Liver (tissue), 8 donors: ENCODE measurements at regions not wholly inside any gene's neighbourhood (a gene's known extent, or its start where the extent isn't known, plus 50 kb on each side); places are given as distances from the start of the nearest gene placed in this dataset.

Experiments used
- DNase-seq: peaks from one replicate; pipeline ENCODE4 v3.0.0-alpha.2; 2017; ENCODE audit warnings: low spot score
- H3K27ac ChIP-seq, 2 donors: one replicate each; pipeline ENCODE4 v1.7.0; 2013; ENCODE audit warnings: inconsistent platforms in 2 of 2, low read length in 2 of 2, control low read depth in 1 of 2, low read depth in 1 of 2, mild to moderate bottlenecking in 1 of 2
- H3K27me3 ChIP-seq, 4 donors: one replicate each; pipeline versions ENCODE4 v1.6.1 to v1.7.0; 2013; ENCODE audit warnings: low read length in 3 of 4, inconsistent platforms in 1 of 4, mild to moderate bottlenecking in 1 of 4, moderate library complexity in 1 of 4; ENCODE audit not compliant: control insufficient read depth in 4 of 4, insufficient read depth in 4 of 4
- H3K36me3 ChIP-seq, 4 donors: one replicate each; pipeline versions ENCODE4 v1.6.1 to v1.7.0; 2013; ENCODE audit warnings: low read length in 3 of 4, mild to moderate bottlenecking in 3 of 4, low read depth in 1 of 4, moderate library complexity in 1 of 4; ENCODE audit not compliant: control insufficient read depth in 4 of 4, insufficient read depth in 3 of 4
- H3K4me1 ChIP-seq, 4 donors: one replicate each; pipeline versions ENCODE4 v1.6.1 to v1.7.0; 2013; ENCODE audit warnings: low read length in 3 of 4, mild to moderate bottlenecking in 3 of 4, moderate library complexity in 1 of 4; ENCODE audit not compliant: control insufficient read depth in 4 of 4, insufficient read depth in 4 of 4
- H3K4me3 ChIP-seq, 3 donors: one replicate each; pipeline versions ENCODE4 v1.6.1 to v1.7.0; 2013; ENCODE audit warnings: low read length in 3 of 3, control low read depth in 1 of 3, low read depth in 1 of 3, mild to moderate bottlenecking in 1 of 3
- H3K9ac ChIP-seq, 2 donors: one replicate each; pipeline ENCODE4 v1.7.0; 2013; ENCODE audit warnings: low read length in 2 of 2, mild to moderate bottlenecking in 2 of 2, moderate library complexity in 2 of 2, control low read depth in 1 of 2, low read depth in 1 of 2
- H3K9me3 ChIP-seq, 4 donors: one replicate each; pipeline versions ENCODE4 v1.6.1 to v1.7.0; 2013; ENCODE audit warnings: low read length in 3 of 4; ENCODE audit not compliant: control insufficient read depth in 4 of 4
- CTCF ChIP-seq: fragments of 150-350 bp; IDR thresholded peaks from 2 replicates; pipeline ENCODE4 v1.5.1; 2017; ENCODE audit warnings: improper control_type of control experiment, low read depth, low read length; ENCODE audit not compliant: missing input control
- EGR1 ChIP-seq, 2 donors: IDR thresholded peaks; 2 replicates each; pipeline ENCODE4 v1.6.1; 2016 to 2018; ENCODE audit warnings: antibody characterized with exemption in 2 of 2, low read depth in 2 of 2
- FOXA1 ChIP-seq: IDR thresholded peaks from 2 replicates; pipeline ENCODE4 v1.6.1; 2016; ENCODE audit warnings: antibody characterized with exemption
- GABPA ChIP-seq, 2 donors: IDR thresholded peaks in 1 of 2; conservative IDR thresholded peaks in 1 of 2; 2 replicates each; pipeline ENCODE4 v1.6.1; 2016; ENCODE audit warnings: antibody characterized with exemption in 2 of 2, mild to moderate bottlenecking in 1 of 2, moderate library complexity in 1 of 2
- HNF4A ChIP-seq, 2 donors: conservative IDR thresholded peaks; 2 replicates each; pipeline ENCODE4 v1.6.1; 2016; ENCODE audit warnings: antibody characterized with exemption in 2 of 2, mild to moderate bottlenecking in 2 of 2
- JUND ChIP-seq, 2 donors: IDR thresholded peaks; 2 replicates each; pipeline ENCODE4 v1.6.1; 2016; ENCODE audit warnings: antibody characterized with exemption in 2 of 2
- MAX ChIP-seq: IDR thresholded peaks from 2 replicates; pipeline ENCODE4 v1.6.1; 2016; ENCODE audit warnings: antibody characterized with exemption
- RAD21 ChIP-seq, 2 donors: IDR thresholded peaks; 2 replicates each; pipeline ENCODE4 v1.6.1; 2016; ENCODE audit warnings: antibody characterized with exemption in 2 of 2, mild to moderate bottlenecking in 2 of 2
- REST ChIP-seq: IDR thresholded peaks from 2 replicates; pipeline ENCODE4 v1.6.1; 2016; ENCODE audit warnings: antibody characterized with exemption, mild to moderate bottlenecking
- RXRA ChIP-seq, 2 donors: IDR thresholded peaks; 2 replicates each; pipeline ENCODE4 v1.6.1; 2017 to 2018; ENCODE audit warnings: antibody characterized with exemption in 2 of 2, mild to moderate bottlenecking in 1 of 2
- SP1 ChIP-seq: IDR thresholded peaks from 2 replicates; pipeline ENCODE4 v1.6.1; 2018; ENCODE audit warnings: antibody characterized with exemption, mild to moderate bottlenecking
- TAF1 ChIP-seq: conservative IDR thresholded peaks from 2 replicates; pipeline ENCODE4 v1.6.1; 2016; ENCODE audit warnings: antibody characterized with exemption, mild to moderate bottlenecking
- YY1 ChIP-seq: IDR thresholded peaks from 2 replicates; pipeline ENCODE4 v1.6.1; 2016; ENCODE audit warnings: antibody characterized with exemption, mild to moderate bottlenecking
- WGBS: extraction: QIAGEN DNeasy Blood & Tissue Kit; methylation state at CpG from one replicate; pipeline ENCODE4 v1.1.7; 2013; 5-methylcytosine and 5-hydroxymethylcytosine counted together
- TF ChIP-seq, protein P1 (sequence below): IDR thresholded peaks from 2 replicates; pipeline ENCODE4 v1.6.1; 2016; ENCODE audit warnings: antibody characterized with exemption
- donor health status: healthy.
- donor health status: healthy.
- donor health status: healthy.
- donor health status: healthy.
- donor health status: healthy.

- no peak for DNase-seq
- H3K4me3 ChIP-seq: no peak overlapping the region
- H3K4me1 ChIP-seq: no peaks in the 10 kb centered on the region
- H3K36me3 ChIP-seq: no peaks in the 10 kb centered on the region
- TF ChIP-seq, protein P1, sequence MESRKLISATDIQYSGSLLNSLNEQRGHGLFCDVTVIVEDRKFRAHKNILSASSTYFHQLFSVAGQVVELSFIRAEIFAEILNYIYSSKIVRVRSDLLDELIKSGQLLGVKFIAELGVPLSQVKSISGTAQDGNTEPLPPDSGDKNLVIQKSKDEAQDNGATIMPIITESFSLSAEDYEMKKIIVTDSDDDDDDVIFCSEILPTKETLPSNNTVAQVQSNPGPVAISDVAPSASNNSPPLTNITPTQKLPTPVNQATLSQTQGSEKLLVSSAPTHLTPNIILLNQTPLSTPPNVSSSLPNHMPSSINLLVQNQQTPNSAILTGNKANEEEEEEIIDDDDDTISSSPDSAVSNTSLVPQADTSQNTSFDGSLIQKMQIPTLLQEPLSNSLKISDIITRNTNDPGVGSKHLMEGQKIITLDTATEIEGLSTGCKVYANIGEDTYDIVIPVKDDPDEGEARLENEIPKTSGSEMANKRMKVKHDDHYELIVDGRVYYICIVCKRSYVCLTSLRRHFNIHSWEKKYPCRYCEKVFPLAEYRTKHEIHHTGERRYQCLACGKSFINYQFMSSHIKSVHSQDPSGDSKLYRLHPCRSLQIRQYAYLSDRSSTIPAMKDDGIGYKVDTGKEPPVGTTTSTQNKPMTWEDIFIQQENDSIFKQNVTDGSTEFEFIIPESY: no peak
- TF ChIP-seq RAD21 (IDR thresholded peaks at IDR 0.05) (no peak), RXRA (IDR thresholded peaks at IDR 0.05) (no peak)
- 76% methylated on average over 3 of the region's 3 CpGs for WGBS
- H3K9me3 ChIP-seq: no peaks in the 10 kb centered on the region
- no peak overlapping the region for H3K9ac ChIP-seq
- H3K27me3 ChIP-seq: no peaks in the 10 kb centered on the region
- H3K27ac ChIP-seq: no peak overlapping the region
Observed at GRCh38 chr2:21289989-21290388, 166.2 kb downstream of the TDRD15 start.

DNA sequence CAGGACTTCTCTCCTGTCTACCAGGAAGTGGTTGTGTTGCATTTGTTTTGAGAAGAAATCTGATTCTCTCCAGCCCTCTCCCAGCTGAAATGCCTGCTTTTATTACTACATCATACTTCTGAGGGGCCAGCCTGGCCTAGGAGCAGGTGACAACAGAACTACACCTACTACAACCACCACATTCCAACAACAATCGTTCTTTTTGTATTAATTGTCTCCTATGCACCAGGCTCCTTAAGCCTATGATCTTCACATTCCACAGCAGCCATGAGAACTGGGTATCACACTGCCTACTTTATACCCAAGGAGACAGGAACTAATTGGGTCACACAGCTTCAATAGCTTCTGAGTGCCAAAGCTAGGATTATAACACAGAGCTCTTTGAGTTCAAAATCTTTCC lies 167.7 kb downstream of the TDRD15 start:
- H3K27me3 ChIP-seq: no peaks in the 10 kb centered on the region
- no peak overlapping the region for H3K9ac ChIP-seq
- H3K27ac ChIP-seq: no peak overlapping the region
- no peak overlapping the region for H3K4me3 ChIP-seq
- H3K9me3 ChIP-seq: no peaks in the 10 kb centered on the region
- H3K36me3 ChIP-seq: no peaks in the 10 kb centered on the region
- H3K4me1 ChIP-seq: no peaks in the 10 kb centered on the region
- TF ChIP-seq GABPA (IDR thresholded peaks at IDR 0.05 in 1 of 2, conservative IDR thresholded peaks at IDR 0.05 in 1 of 2) (no peak), SP1 (no peak), CTCF (no peak), YY1 (no peak), TAF1 (no peak)
- TF ChIP-seq, protein P1: no peak
- no peak for DNase-seq
- WGBS: 93% methylated on average over 1 of the region's 1 CpG

- H3K4me1 ChIP-seq: no peaks in the 10 kb centered on the region
- no peak overlapping the region for H3K27ac ChIP-seq
- 85% methylated on average over 2 of the region's 2 CpGs for WGBS
- H3K9me3 ChIP-seq: no peaks in the 10 kb centered on the region
- H3K9ac ChIP-seq: no peak overlapping the region
- TF ChIP-seq TAF1: no peak
- TF ChIP-seq REST: no peak
- TF ChIP-seq JUND (IDR thresholded peaks at IDR 0.05): no peak
- no peak for TF ChIP-seq SP1
- TF ChIP-seq GABPA (IDR thresholded peaks at IDR 0.05 in 1 of 2, conservative IDR thresholded peaks at IDR 0.05 in 1 of 2): no peak
- TF ChIP-seq RXRA (IDR thresholded peaks at IDR 0.05): no peak
- no peak for TF ChIP-seq FOXA1
- TF ChIP-seq HNF4A (conservative IDR thresholded peaks at IDR 0.05): no peak
- no peak for TF ChIP-seq MAX
- no peak for TF ChIP-seq EGR1 (IDR thresholded peaks at IDR 0.05; ENCODE audit: low read depth in 2 of 2)
- no peaks in the 10 kb centered on the region for H3K27me3 ChIP-seq
- no peak overlapping the region for H3K4me3 ChIP-seq
- DNase-seq: no peak
- no peaks in the 10 kb centered on the region for H3K36me3 ChIP-seq
Observed at GRCh38 chr2:21294446-21294845, 170.7 kb downstream of the TDRD15 start.
